ENCODE measurements at regions not wholly inside any gene's neighbourhood (a gene's known extent, or its start where the extent isn't known, plus 50 kb on each side); places are given as distances from the start of the nearest gene placed in this dataset.
"Not testable (repeated sequence)": the region's sequence is repeated elsewhere in the genome, so short reads cannot be mapped to it uniquely, and the experiment has no call there.

- FAIRE-seq = no peak
- no peak for TF ChIP-seq POLR2A (IDR thresholded peaks at IDR 0.05; ENCODE audit: low read depth, low read length)
Measured at GRCh38 chr17:83204230-83204725, 124.9 kb downstream of the METRNL start.

GRCh38 chr17:83204736-83205386 lies 125.5 kb downstream of the METRNL start:
- not testable (repeated sequence) for FAIRE-seq; DNase-seq (ENCODE audit: insufficient read length, low spot score)

More at GRCh38 chr17:83204230-83204725, 124.9 kb downstream of the METRNL start:
- DNase-seq (ENCODE audit: insufficient read length, low spot score) = no peak

GRCh38 chr17:83205387-83206035 lies 126.1 kb downstream of the METRNL start:
- not testable (repeated sequence) for DNase-seq (ENCODE audit: insufficient read length, low spot score); FAIRE-seq

- DNase-seq (ENCODE audit: insufficient read length, low spot score); FAIRE-seq: not testable (repeated sequence)
Measured at GRCh38 chr17:83206036-83206394, 126.6 kb downstream of the METRNL start.

- not testable (repeated sequence) for FAIRE-seq; DNase-seq (ENCODE audit: insufficient read length, low spot score)
Measured at GRCh38 chr17:83206819-83207588, 127.6 kb downstream of the METRNL start.

- not testable (repeated sequence) for DNase-seq (ENCODE audit: insufficient read length, low spot score); FAIRE-seq
Measured at GRCh38 chr17:83247001-83247400, 167.6 kb downstream of the METRNL start.
